Liver (tissue), 8 donors: ENCODE measurements at regions not wholly inside any gene's neighbourhood (a gene's known extent, or its start where the extent isn't known, plus 50 kb on each side); places are given as distances from the start of the nearest gene placed in this dataset.

Experiments used
- DNase-seq: peaks from one replicate; pipeline ENCODE4 v3.0.0-alpha.2; 2017; ENCODE audit warnings: low spot score
- H3K27ac ChIP-seq, 2 donors: one replicate each; pipeline ENCODE4 v1.7.0; 2013; ENCODE audit warnings: inconsistent platforms in 2 of 2, low read length in 2 of 2, control low read depth in 1 of 2, low read depth in 1 of 2, mild to moderate bottlenecking in 1 of 2
- H3K27me3 ChIP-seq, 4 donors: one replicate each; pipeline versions ENCODE4 v1.6.1 to v1.7.0; 2013; ENCODE audit warnings: low read length in 3 of 4, inconsistent platforms in 1 of 4, mild to moderate bottlenecking in 1 of 4, moderate library complexity in 1 of 4; ENCODE audit not compliant: control insufficient read depth in 4 of 4, insufficient read depth in 4 of 4
- H3K36me3 ChIP-seq, 4 donors: one replicate each; pipeline versions ENCODE4 v1.6.1 to v1.7.0; 2013; ENCODE audit warnings: low read length in 3 of 4, mild to moderate bottlenecking in 3 of 4, low read depth in 1 of 4, moderate library complexity in 1 of 4; ENCODE audit not compliant: control insufficient read depth in 4 of 4, insufficient read depth in 3 of 4
- H3K4me1 ChIP-seq, 4 donors: one replicate each; pipeline versions ENCODE4 v1.6.1 to v1.7.0; 2013; ENCODE audit warnings: low read length in 3 of 4, mild to moderate bottlenecking in 3 of 4, moderate library complexity in 1 of 4; ENCODE audit not compliant: control insufficient read depth in 4 of 4, insufficient read depth in 4 of 4
- H3K4me3 ChIP-seq, 3 donors: one replicate each; pipeline versions ENCODE4 v1.6.1 to v1.7.0; 2013; ENCODE audit warnings: low read length in 3 of 3, control low read depth in 1 of 3, low read depth in 1 of 3, mild to moderate bottlenecking in 1 of 3
- H3K9ac ChIP-seq, 2 donors: one replicate each; pipeline ENCODE4 v1.7.0; 2013; ENCODE audit warnings: low read length in 2 of 2, mild to moderate bottlenecking in 2 of 2, moderate library complexity in 2 of 2, control low read depth in 1 of 2, low read depth in 1 of 2
- H3K9me3 ChIP-seq, 4 donors: one replicate each; pipeline versions ENCODE4 v1.6.1 to v1.7.0; 2013; ENCODE audit warnings: low read length in 3 of 4; ENCODE audit not compliant: control insufficient read depth in 4 of 4
- ATF3 ChIP-seq: IDR thresholded peaks from 2 replicates; pipeline ENCODE4 v1.6.1; 2016; ENCODE audit warnings: antibody characterized with exemption
- CTCF ChIP-seq: fragments of 150-350 bp; IDR thresholded peaks from 2 replicates; pipeline ENCODE4 v1.5.1; 2017; ENCODE audit warnings: improper control_type of control experiment, low read depth, low read length; ENCODE audit not compliant: missing input control
- EGR1 ChIP-seq, 2 donors: IDR thresholded peaks; 2 replicates each; pipeline ENCODE4 v1.6.1; 2016 to 2018; ENCODE audit warnings: antibody characterized with exemption in 2 of 2, low read depth in 2 of 2
- FOXA1 ChIP-seq: IDR thresholded peaks from 2 replicates; pipeline ENCODE4 v1.6.1; 2016; ENCODE audit warnings: antibody characterized with exemption
- FOXA2 ChIP-seq: IDR thresholded peaks from 2 replicates; pipeline ENCODE4 v1.6.1; 2016; ENCODE audit warnings: antibody characterized with exemption
- GABPA ChIP-seq, 2 donors: IDR thresholded peaks in 1 of 2; conservative IDR thresholded peaks in 1 of 2; 2 replicates each; pipeline ENCODE4 v1.6.1; 2016; ENCODE audit warnings: antibody characterized with exemption in 2 of 2, mild to moderate bottlenecking in 1 of 2, moderate library complexity in 1 of 2
- HNF4A ChIP-seq, 2 donors: conservative IDR thresholded peaks; 2 replicates each; pipeline ENCODE4 v1.6.1; 2016; ENCODE audit warnings: antibody characterized with exemption in 2 of 2, mild to moderate bottlenecking in 2 of 2
- HNF4G ChIP-seq: IDR thresholded peaks from 2 replicates; pipeline ENCODE4 v1.6.1; 2016; ENCODE audit warnings: antibody characterized with exemption
- JUND ChIP-seq, 2 donors: IDR thresholded peaks; 2 replicates each; pipeline ENCODE4 v1.6.1; 2016; ENCODE audit warnings: antibody characterized with exemption in 2 of 2
- MAX ChIP-seq: IDR thresholded peaks from 2 replicates; pipeline ENCODE4 v1.6.1; 2016; ENCODE audit warnings: antibody characterized with exemption
- NR2F2 ChIP-seq: IDR thresholded peaks from 2 replicates; pipeline ENCODE4 v1.6.1; 2016; ENCODE audit warnings: antibody characterized with exemption
- RAD21 ChIP-seq, 2 donors: IDR thresholded peaks; 2 replicates each; pipeline ENCODE4 v1.6.1; 2016; ENCODE audit warnings: antibody characterized with exemption in 2 of 2, mild to moderate bottlenecking in 2 of 2
- REST ChIP-seq: IDR thresholded peaks from 2 replicates; pipeline ENCODE4 v1.6.1; 2016; ENCODE audit warnings: antibody characterized with exemption, mild to moderate bottlenecking
- RXRA ChIP-seq, 2 donors: IDR thresholded peaks; 2 replicates each; pipeline ENCODE4 v1.6.1; 2017 to 2018; ENCODE audit warnings: antibody characterized with exemption in 2 of 2, mild to moderate bottlenecking in 1 of 2
- SP1 ChIP-seq: IDR thresholded peaks from 2 replicates; pipeline ENCODE4 v1.6.1; 2018; ENCODE audit warnings: antibody characterized with exemption, mild to moderate bottlenecking
- TAF1 ChIP-seq: conservative IDR thresholded peaks from 2 replicates; pipeline ENCODE4 v1.6.1; 2016; ENCODE audit warnings: antibody characterized with exemption, mild to moderate bottlenecking
- YY1 ChIP-seq: IDR thresholded peaks from 2 replicates; pipeline ENCODE4 v1.6.1; 2016; ENCODE audit warnings: antibody characterized with exemption, mild to moderate bottlenecking
- ZBTB33 ChIP-seq: IDR thresholded peaks from 2 replicates; pipeline ENCODE4 v1.6.1; 2016; ENCODE audit warnings: antibody characterized with exemption
- WGBS: extraction: QIAGEN DNeasy Blood & Tissue Kit; methylation state at CpG from one replicate; pipeline ENCODE4 v1.1.7; 2013; 5-methylcytosine and 5-hydroxymethylcytosine counted together
- donor health status: healthy.
- donor health status: healthy.
- donor health status: healthy.
- donor health status: healthy.
- donor health status: healthy.

- Histone ChIP-seq H3K36me3 (no peaks in the 10 kb centered on the region), H3K27me3 (no peaks in the 10 kb centered on the region), H3K4me1 (no peaks in the 10 kb centered on the region), H3K4me3 (no peak overlapping the region), H3K9me3 (peaks cover 0 to 2% (median 0%) of the 10 kb centered on the region in 4 donors), H3K9ac (no peak overlapping the region), H3K27ac (no peak overlapping the region)
- TF ChIP-seq FOXA1 = no peak
- no peak for TF ChIP-seq FOXA2
- no peak for DNase-seq
- WGBS = 78% methylated on average over 8 of the region's 8 CpGs
These were observed 932.3 kb downstream of the EFNB2 start for GRCh38 chr13:105602956-105603670.

GRCh38 chr13:105599477-105600037, 935.9 kb downstream of the EFNB2 start:
- Histone ChIP-seq H3K9me3 (peaks cover 0 to 2% (median 0%) of the 10 kb centered on the region in 4 donors), H3K27ac (no peak overlapping the region), H3K9ac (no peak overlapping the region), H3K27me3 (no peaks in the 10 kb centered on the region), H3K36me3 (no peaks in the 10 kb centered on the region), H3K4me1 (no peaks in the 10 kb centered on the region), H3K4me3 (no peak overlapping the region)
- DNase-seq = no peak
- WGBS = 66% methylated on average over 6 of the region's 6 CpGs
- no peak for TF ChIP-seq ZBTB33
- no peak for TF ChIP-seq JUND (IDR thresholded peaks at IDR 0.05)
- no peak for TF ChIP-seq CTCF
- no peak for TF ChIP-seq RAD21 (IDR thresholded peaks at IDR 0.05)
- no peak for TF ChIP-seq FOXA1
- no peak for TF ChIP-seq SP1
- no peak for TF ChIP-seq NR2F2
- TF ChIP-seq RXRA (IDR thresholded peaks at IDR 0.05) = no peak
- TF ChIP-seq REST = no peak
- TF ChIP-seq TAF1 = no peak
- TF ChIP-seq GABPA (IDR thresholded peaks at IDR 0.05 in 1 of 2, conservative IDR thresholded peaks at IDR 0.05 in 1 of 2) = no peak
- no peak for TF ChIP-seq ATF3
- no peak for TF ChIP-seq MAX
- no peak for TF ChIP-seq HNF4A (conservative IDR thresholded peaks at IDR 0.05)
- no peak for TF ChIP-seq YY1
- TF ChIP-seq FOXA2 = no peak
- no peak for TF ChIP-seq EGR1 (IDR thresholded peaks at IDR 0.05; ENCODE audit: low read depth in 2 of 2)
- TF ChIP-seq HNF4G = no peak
